Bronchial epithelial cell (primary cell): ENCODE measurements at regions not wholly inside any gene's neighbourhood (a gene's known extent, or its start where the extent isn't known, plus 50 kb on each side); places are given as distances from the start of the nearest gene placed in this dataset.

Experiments used
- DNase-seq: peaks from one replicate; pipeline ENCODE4 v3.0.0-alpha.2; 2010; ENCODE audit warnings: low read depth
- FAIRE-seq: peaks from 2 replicates; lab custom pipeline; 2011; peaks lifted over from hg19 to GRCh38; lab: Jason Lieb, UNC
- H3K27me3 ChIP-seq: 2 replicates; pipeline ENCODE4 v1.5.1; 2011; ENCODE audit warnings: low read length; ENCODE audit not compliant: control insufficient read depth, insufficient read depth
- H3K36me3 ChIP-seq: 2 replicates; pipeline ENCODE4 v1.5.1; 2011; ENCODE audit warnings: low read length; ENCODE audit not compliant: control insufficient read depth, insufficient read depth
- H3K4me3 ChIP-seq: 2 replicates; pipeline ENCODE4 v1.5.1; 2011; ENCODE audit warnings: mild to moderate bottlenecking, low read depth, low read length, control low read depth
- TF ChIP-seq, protein P1 (sequence below): IDR thresholded peaks from 2 replicates; pipeline ENCODE4 v1.5.1; 2011; ENCODE audit warnings: mild to moderate bottlenecking, moderate library complexity, low read length, control low read depth, inconsistent platforms; ENCODE audit not compliant: insufficient read depth, severe bottlenecking

DNA sequence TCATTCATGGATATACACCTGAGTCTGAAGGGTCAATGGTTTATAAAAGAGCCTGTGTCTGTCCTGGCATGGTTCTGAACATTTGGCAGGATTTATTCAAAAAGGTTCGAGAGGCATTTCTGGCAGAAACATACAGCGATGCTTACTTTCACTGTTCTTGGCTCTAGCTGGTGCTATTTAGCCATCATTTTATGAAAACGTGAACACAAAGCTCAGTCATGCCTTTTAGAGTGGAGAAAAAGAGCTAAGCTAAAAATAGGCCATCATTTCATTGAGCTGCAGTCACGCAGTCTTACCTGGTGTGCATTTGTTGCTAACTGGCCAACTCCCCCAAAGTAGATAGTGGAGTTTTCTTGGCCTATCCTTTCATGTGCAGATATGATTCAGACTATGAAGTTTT lies 1209.5 kb downstream of the SLC16A7 start:
- Histone ChIP-seq H3K4me3 (no peak overlapping the region), H3K27me3 (no peaks in the 10 kb centered on the region), H3K36me3 (no peaks in the 10 kb centered on the region)
- FAIRE-seq (no peak), DNase-seq (peak; percentile 24)
- TF ChIP-seq, protein P1, sequence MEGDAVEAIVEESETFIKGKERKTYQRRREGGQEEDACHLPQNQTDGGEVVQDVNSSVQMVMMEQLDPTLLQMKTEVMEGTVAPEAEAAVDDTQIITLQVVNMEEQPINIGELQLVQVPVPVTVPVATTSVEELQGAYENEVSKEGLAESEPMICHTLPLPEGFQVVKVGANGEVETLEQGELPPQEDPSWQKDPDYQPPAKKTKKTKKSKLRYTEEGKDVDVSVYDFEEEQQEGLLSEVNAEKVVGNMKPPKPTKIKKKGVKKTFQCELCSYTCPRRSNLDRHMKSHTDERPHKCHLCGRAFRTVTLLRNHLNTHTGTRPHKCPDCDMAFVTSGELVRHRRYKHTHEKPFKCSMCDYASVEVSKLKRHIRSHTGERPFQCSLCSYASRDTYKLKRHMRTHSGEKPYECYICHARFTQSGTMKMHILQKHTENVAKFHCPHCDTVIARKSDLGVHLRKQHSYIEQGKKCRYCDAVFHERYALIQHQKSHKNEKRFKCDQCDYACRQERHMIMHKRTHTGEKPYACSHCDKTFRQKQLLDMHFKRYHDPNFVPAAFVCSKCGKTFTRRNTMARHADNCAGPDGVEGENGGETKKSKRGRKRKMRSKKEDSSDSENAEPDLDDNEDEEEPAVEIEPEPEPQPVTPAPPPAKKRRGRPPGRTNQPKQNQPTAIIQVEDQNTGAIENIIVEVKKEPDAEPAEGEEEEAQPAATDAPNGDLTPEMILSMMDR = no peak

DNA sequence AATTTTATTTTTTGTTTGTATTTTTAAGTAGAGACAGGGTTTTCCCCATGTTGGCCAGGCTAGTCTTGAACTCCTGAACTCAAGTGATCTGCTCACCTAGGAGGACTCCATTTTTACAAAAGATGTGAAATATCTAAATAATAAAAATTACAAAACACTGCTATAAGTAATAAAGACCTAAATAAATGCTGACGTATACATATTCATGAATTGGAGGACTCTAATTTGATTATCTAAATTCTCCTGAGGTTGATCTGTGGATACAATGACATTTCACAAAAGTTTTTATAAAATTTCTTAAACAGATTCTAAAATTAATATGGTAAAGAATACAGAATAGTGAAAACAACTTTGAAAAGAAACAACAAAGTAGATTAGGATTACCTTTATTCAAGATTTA lies 1224.0 kb downstream of the SLC16A7 start:
- TF ChIP-seq, protein P1 = no peak
- Histone ChIP-seq H3K27me3 (no peaks in the 10 kb centered on the region), H3K36me3 (no peaks in the 10 kb centered on the region), H3K4me3 (no peak overlapping the region)
- FAIRE-seq (no peak), DNase-seq (no peak)

DNA sequence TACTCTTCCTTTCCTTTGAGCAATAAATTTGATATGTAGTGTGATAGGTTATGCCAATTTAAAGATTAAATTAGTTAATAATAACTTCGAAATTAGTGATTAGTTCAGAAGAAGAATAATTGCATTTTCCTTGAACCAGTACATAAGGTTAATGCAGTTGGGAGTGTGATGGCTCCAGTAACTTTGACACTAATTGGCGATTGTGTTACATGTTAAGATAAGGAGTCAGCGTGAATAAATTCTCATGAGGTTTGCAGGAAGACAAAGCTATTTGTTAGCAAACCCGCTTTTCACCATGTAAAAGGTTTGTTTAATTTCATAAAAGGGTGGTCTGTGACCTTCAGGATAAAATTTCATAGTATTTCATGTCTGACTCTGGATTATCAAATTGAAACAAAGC lies 1226.8 kb downstream of the SLC16A7 start:
- Histone ChIP-seq H3K36me3 (no peaks in the 10 kb centered on the region), H3K27me3 (no peaks in the 10 kb centered on the region), H3K4me3 (no peak overlapping the region)
- FAIRE-seq (no peak), DNase-seq (no peak)
- TF ChIP-seq, protein P1 = no peak

DNA sequence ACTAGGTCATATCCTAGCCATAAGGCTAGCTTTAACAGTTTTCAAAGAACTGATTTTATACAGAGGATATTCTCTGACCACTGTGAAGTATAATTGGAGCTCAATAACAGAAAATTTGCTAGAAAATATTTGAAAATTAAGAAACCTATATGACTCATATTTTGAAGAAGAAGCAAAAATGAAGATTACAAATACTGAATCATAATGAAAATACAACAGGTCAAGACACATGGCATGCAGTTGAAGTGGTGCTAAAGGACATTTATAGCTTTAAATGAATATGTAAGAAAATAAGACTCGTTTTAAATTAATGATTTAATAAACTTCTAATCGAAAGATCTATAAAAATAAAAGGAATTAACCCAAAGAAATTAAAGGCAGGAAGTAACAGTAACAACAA lies 1234.6 kb downstream of the SLC16A7 start:
- DNase-seq (peak; percentile 77), FAIRE-seq (no peak)
- TF ChIP-seq, protein P1 = no peak
- H3K27me3 ChIP-seq = no peaks in the 10 kb centered on the region
- no peaks in the 10 kb centered on the region for H3K36me3 ChIP-seq
- H3K4me3 ChIP-seq = no peak overlapping the region

DNA sequence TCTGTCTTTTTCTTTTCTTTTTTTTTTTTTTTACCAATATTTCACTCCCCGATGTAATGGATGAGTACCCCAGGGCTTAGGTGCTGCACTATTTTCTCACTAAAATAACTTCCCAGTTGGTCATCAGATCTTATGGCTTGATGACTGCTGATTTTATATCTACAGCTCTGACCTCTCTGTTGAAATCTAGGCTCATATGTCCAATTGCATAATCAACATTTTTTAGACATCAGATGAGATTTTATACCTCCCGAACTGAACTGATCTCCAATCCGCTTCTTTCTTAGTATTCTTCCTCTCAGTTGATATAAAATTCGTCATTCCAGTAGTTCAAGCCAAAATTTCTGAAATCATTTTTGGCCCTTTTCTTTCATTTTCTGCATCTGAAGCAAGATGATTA lies 1236.5 kb downstream of the SLC16A7 start:
- FAIRE-seq (no peak), DNase-seq (peak; percentile 5)
- no peaks in the 10 kb centered on the region for H3K27me3 ChIP-seq
- H3K36me3 ChIP-seq = no peaks in the 10 kb centered on the region
- H3K4me3 ChIP-seq = no peak overlapping the region
- TF ChIP-seq, protein P1 = no peak

DNA sequence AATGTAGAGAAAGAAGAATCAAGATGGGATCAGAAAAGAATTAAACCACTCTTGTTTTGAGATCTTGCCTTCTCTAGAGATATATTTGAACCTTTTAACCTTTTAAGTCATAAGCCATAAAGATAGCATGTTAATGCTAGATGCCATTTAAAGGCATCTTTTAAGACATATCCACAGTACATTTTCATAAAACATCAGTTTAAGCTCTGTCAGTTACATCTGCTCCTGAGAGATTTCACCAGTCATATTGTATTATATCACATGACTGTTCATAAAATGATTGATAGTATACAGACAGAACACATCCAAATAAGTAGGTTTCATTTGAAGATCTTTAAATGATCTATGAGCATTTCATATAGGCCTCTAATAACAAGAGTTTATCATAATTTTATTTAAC lies 1238.5 kb downstream of the SLC16A7 start:
- no peak for DNase-seq
- no peak overlapping the region for H3K4me3 ChIP-seq
- no peaks in the 10 kb centered on the region for H3K27me3 ChIP-seq
- TF ChIP-seq, protein P1 = no peak
- FAIRE-seq = no peak
- H3K36me3 ChIP-seq = no peaks in the 10 kb centered on the region
